A549 (cell line): ENCODE measurements at regions not wholly inside any gene's neighbourhood (a gene's known extent, or its start where the extent isn't known, plus 50 kb on each side); places are given as distances from the start of the nearest gene placed in this dataset.

Source experiments
- FOXS1 ChIP-seq: fragments of 250-450 bp; sonication (Bioruptor Pico); IDR thresholded peaks from 2 replicates; pipeline ENCODE4 v1.5.0; 2020; ENCODE audit warnings: mild to moderate bottlenecking, moderate library complexity
- GATA3 ChIP-seq: IDR thresholded peaks from 2 replicates; pipeline ENCODE4 v1.6.1; 2012; ENCODE audit warnings: borderline replicate concordance
- NFE2L2 ChIP-seq: fragments of 150-350 bp; conservative IDR thresholded peaks from 2 replicates; pipeline ENCODE4 v1.6.1; 2014; ENCODE audit warnings: low read length
- POLR2A ChIP-seq: IDR thresholded peaks from 2 replicates; pipeline ENCODE4 v1.6.1; 2012; ENCODE audit warnings: mild to moderate bottlenecking, low read length
- RARB ChIP-seq: fragments of 250-450 bp; sonication (Bioruptor Pico); IDR thresholded peaks from 2 replicates; pipeline ENCODE4 v1.8.0; 2021; ENCODE audit warnings: mild to moderate bottlenecking, moderate library complexity
- TF ChIP-seq, protein P1 (sequence below): fragments of >200 bp; sonication (Bioruptor Twin); formaldehyde crosslinking; IDR thresholded peaks from 3 replicates; pipeline ENCODE4 v1.5.1; 2016
- TF ChIP-seq, protein P2 (sequence below): IDR thresholded peaks from 2 replicates; pipeline ENCODE4 v1.6.1; 2012

DNA sequence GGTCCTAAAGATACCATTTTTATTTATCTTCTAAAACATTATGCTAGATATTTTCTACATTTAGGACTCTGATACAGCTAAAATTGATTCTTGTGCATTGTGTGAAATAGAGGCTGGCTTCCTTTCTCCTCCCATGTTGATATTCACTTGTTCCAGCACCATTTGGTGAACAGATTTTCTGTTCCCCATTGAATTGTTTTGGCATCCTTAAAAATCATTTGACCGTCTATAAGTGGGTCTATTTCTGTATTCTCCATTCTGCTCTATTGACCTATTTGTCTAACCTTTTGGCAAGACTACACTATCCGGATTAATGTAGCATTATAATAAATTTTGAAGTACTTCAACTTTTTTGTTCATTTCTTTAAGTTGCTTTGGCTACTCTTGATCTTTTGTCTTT lies 2689.2 kb downstream of the PCDH9 start:
- TF ChIP-seq, protein P1, sequence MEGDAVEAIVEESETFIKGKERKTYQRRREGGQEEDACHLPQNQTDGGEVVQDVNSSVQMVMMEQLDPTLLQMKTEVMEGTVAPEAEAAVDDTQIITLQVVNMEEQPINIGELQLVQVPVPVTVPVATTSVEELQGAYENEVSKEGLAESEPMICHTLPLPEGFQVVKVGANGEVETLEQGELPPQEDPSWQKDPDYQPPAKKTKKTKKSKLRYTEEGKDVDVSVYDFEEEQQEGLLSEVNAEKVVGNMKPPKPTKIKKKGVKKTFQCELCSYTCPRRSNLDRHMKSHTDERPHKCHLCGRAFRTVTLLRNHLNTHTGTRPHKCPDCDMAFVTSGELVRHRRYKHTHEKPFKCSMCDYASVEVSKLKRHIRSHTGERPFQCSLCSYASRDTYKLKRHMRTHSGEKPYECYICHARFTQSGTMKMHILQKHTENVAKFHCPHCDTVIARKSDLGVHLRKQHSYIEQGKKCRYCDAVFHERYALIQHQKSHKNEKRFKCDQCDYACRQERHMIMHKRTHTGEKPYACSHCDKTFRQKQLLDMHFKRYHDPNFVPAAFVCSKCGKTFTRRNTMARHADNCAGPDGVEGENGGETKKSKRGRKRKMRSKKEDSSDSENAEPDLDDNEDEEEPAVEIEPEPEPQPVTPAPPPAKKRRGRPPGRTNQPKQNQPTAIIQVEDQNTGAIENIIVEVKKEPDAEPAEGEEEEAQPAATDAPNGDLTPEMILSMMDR = no peak
- no peak for TF ChIP-seq NFE2L2
- no peak for TF ChIP-seq GATA3
- TF ChIP-seq, protein P2, sequence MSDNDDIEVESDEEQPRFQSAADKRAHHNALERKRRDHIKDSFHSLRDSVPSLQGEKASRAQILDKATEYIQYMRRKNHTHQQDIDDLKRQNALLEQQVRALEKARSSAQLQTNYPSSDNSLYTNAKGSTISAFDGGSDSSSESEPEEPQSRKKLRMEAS = no peak
- no peak for TF ChIP-seq POLR2A
- no peak for TF ChIP-seq FOXS1 (CRISPR knock-in tag)
- TF ChIP-seq RARB (CRISPR knock-in tag) = no peak
